WERI-Rb-1 (cell line): ENCODE measurements at regions not wholly inside any gene's neighbourhood (a gene's known extent, or its start where the extent isn't known, plus 50 kb on each side); places are given as distances from the start of the nearest gene placed in this dataset.

Source experiments
- DNase-seq: peaks from one replicate; pipeline ENCODE4 v3.0.0-alpha.2; 2020
- H3K27ac ChIP-seq: fragments of 250-450 bp; sonication (Bioruptor Pico); 2 replicates; pipeline ENCODE4 v1.5.1; 2020; ENCODE audit warnings: mild to moderate bottlenecking, moderate library complexity
- H3K27me3 ChIP-seq: fragments of 250-450 bp; sonication (Bioruptor Pico); 2 replicates; pipeline ENCODE4 v1.5.1; 2021; ENCODE audit warnings: mild to moderate bottlenecking, low read depth, moderate library complexity; ENCODE audit not compliant: insufficient read depth, severe bottlenecking
- H3K36me3 ChIP-seq: fragments of 250-450 bp; sonication (Bioruptor Pico); 2 replicates; pipeline ENCODE4 v1.5.1; 2020; ENCODE audit warnings: mild to moderate bottlenecking, moderate library complexity
- H3K4me3 ChIP-seq: 2 replicates; pipeline ENCODE4 v1.5.1; 2011; ENCODE audit warnings: low read depth, mild to moderate bottlenecking, control low read depth, low read length
- H3K9me3 ChIP-seq: fragments of 250-450 bp; sonication (Bioruptor Pico); 2 replicates; pipeline ENCODE4 v1.5.1; 2021; ENCODE audit warnings: mild to moderate bottlenecking, moderate library complexity; ENCODE audit not compliant: severe bottlenecking
- TF ChIP-seq, protein P1 (sequence below): IDR thresholded peaks from 2 replicates; pipeline ENCODE4 v1.5.1; 2011; ENCODE audit warnings: low read depth, mild to moderate bottlenecking, control low read depth, inconsistent platforms, low read length

DNA sequence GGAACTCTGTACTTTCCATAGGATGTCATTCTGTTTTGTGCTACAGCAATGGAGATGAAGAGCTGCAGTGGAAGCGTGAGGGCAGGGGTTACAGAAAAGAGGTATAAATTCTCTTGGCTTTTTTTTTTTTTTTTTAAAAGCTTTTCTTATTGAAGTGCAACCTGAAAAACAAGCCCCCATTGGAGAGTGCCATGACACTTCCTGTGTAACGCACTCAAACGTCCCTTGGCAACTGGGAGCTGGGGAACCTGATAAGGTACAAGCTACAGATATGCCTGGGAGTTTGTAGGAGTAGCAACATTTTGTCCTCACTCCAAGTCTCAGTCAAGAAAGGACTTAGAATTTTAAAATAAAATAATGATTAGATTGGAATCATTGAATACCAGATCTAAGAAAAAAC lies 512.1 kb downstream of the RPS24 start:
- TF ChIP-seq, protein P1, sequence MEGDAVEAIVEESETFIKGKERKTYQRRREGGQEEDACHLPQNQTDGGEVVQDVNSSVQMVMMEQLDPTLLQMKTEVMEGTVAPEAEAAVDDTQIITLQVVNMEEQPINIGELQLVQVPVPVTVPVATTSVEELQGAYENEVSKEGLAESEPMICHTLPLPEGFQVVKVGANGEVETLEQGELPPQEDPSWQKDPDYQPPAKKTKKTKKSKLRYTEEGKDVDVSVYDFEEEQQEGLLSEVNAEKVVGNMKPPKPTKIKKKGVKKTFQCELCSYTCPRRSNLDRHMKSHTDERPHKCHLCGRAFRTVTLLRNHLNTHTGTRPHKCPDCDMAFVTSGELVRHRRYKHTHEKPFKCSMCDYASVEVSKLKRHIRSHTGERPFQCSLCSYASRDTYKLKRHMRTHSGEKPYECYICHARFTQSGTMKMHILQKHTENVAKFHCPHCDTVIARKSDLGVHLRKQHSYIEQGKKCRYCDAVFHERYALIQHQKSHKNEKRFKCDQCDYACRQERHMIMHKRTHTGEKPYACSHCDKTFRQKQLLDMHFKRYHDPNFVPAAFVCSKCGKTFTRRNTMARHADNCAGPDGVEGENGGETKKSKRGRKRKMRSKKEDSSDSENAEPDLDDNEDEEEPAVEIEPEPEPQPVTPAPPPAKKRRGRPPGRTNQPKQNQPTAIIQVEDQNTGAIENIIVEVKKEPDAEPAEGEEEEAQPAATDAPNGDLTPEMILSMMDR: no peak
- H3K27ac ChIP-seq: no peak overlapping the region
- no peaks in the 10 kb centered on the region for H3K9me3 ChIP-seq
- DNase-seq: no peak
- no peaks in the 10 kb centered on the region for H3K27me3 ChIP-seq
- no peaks in the 10 kb centered on the region for H3K36me3 ChIP-seq
- H3K4me3 ChIP-seq: no peak overlapping the region

DNA sequence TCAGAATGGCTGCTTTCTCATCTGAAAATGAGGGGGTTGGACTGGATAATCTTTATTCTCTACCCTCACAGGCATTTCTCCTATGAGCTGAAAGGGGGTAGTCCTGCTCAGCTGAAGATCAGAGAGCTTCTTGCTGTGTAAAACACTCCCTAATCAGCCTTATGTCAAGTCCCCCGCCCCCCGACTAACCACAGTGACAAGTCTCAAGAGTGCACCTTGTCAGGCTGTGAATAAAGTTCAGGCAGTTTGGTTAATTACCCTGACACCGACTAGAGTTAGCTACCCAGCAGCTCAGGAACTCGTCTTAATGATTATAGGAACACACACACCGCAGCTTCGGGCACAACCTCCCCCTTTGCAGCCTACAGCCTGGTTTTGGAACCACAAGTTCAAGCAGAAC lies 513.7 kb downstream of the RPS24 start:
- Histone ChIP-seq H3K27ac (no peak overlapping the region), H3K27me3 (no peaks in the 10 kb centered on the region), H3K36me3 (no peaks in the 10 kb centered on the region), H3K4me3 (no peak overlapping the region), H3K9me3 (no peaks in the 10 kb centered on the region)
- TF ChIP-seq, protein P1: 0 out of 2 replicates have a peak, but pooled peaks have one; percentile 4
- peak; percentile 75 for DNase-seq

DNA sequence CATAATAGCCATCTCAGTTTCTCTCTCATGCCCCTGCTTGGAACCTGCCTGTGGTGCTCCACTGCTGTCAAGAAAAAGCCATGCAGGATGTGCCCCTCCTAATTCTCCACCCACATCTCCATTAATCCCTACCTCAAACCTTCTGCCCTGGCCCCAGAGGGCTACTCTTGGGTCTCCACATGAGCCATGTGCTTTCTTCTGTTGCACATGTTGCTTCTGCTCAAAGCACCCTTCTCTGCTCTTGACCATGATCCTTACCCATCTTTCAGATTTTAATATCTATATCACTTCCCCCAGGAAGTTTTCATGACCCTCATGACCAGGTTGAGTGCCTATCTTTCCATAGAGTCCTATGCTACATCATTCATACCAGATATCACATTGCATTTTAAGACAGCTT lies 514.2 kb downstream of the RPS24 start:
- no peak for DNase-seq
- H3K9me3 ChIP-seq: no peaks in the 10 kb centered on the region
- TF ChIP-seq, protein P1: no peak
- no peak overlapping the region for H3K27ac ChIP-seq
- no peaks in the 10 kb centered on the region for H3K27me3 ChIP-seq
- H3K4me3 ChIP-seq: no peak overlapping the region
- H3K36me3 ChIP-seq: no peaks in the 10 kb centered on the region

DNA sequence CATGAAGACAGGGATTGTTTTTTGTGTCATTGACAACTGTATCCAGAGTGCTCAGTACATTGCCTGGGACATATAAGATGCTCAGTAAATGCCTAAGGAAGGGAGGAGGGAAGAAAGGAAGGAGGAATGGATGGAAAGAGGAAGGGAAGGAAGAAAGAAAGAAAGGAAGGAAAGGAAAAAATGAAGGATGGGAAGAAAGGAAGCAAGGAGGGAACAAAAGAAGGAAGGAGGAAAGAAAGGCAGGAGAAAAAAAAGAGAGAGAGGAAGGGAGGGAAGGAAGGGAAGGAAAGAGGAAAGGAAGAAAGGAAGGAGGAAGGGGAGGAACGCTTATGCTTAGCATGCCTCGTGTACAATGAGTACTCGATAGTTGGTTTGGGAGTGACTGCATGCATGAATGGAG lies 514.7 kb downstream of the RPS24 start:
- DNase-seq: no peak
- H3K36me3 ChIP-seq: no peaks in the 10 kb centered on the region
- H3K27ac ChIP-seq: no peak overlapping the region
- H3K27me3 ChIP-seq: no peaks in the 10 kb centered on the region
- no peak overlapping the region for H3K4me3 ChIP-seq
- TF ChIP-seq, protein P1: no peak
- no peaks in the 10 kb centered on the region for H3K9me3 ChIP-seq

DNA sequence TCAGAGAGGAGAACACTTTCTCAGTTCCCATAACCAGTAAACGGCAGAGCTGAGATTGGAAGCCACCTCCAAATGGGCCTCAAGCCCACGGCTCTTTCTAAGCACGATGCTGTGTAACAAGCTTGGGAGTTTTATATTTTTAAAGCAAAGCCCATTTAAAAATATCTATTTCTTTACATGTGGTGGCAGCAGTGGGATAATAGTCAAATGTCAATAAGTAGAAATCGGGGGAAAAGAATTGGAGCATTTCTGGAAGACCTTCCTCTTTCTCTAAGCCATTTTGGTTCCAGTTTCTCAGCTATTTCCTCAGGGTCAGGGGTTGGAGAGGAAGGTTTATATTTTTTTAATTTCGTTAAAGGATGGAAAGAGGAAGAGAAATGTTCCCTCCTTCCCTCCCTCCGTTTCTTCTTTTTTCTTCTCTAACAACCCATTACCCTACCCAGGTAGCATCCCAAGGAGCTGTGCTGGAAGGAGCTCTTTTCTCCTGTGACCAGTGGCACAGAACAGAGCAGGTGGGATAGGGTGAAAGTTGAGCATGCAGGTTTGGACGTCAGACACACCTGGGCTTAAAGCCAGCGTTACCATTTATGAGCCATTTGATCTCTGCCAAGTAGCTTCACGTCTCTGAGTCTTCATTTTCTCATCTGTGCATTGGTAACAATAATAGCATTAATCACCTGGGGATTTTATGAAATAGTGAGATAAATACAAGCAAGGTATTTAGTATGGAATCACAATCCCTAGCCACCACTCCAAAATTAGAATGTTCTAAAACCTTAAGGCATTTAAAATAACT lies 515.7 kb downstream of the RPS24 start:
- Histone ChIP-seq H3K4me3 (no peak overlapping the region), H3K27me3 (no peaks in the 10 kb centered on the region), H3K36me3 (no peaks in the 10 kb centered on the region), H3K9me3 (no peaks in the 10 kb centered on the region), H3K27ac (no peak overlapping the region)
- TF ChIP-seq, protein P1: no peak
- DNase-seq: no peak

DNA sequence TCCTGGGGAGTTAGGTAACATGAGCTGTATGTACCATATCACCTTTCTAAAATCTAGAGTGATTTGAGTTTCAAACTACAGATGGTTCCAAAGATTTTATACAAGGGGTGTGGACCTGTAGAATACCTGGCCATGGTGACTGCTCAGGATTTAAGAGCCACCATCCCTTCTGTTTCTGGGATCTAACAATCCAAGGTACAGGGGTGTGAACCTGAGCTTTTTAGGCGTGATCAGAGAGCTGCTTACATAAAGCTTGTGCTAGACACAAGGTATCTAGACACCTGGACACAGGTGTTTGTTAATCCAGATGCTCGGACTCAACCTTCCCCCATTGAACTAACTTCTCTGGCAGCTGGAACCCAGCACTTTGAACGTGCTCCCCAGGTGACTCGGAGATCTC lies 516.4 kb downstream of the RPS24 start:
- H3K36me3 ChIP-seq: no peaks in the 10 kb centered on the region
- H3K9me3 ChIP-seq: no peaks in the 10 kb centered on the region
- no peak overlapping the region for H3K27ac ChIP-seq
- no peak for DNase-seq
- H3K4me3 ChIP-seq: no peak overlapping the region
- H3K27me3 ChIP-seq: no peaks in the 10 kb centered on the region
- TF ChIP-seq, protein P1: no peak
